Esophagus squamous epithelium (tissue), 4 donors: ENCODE measurements at regions not wholly inside any gene's neighbourhood (a gene's known extent, or its start where the extent isn't known, plus 50 kb on each side); places are given as distances from the start of the nearest gene placed in this dataset.

Source experiments
- POLR2A ChIP-seq, 4 donors: fragments of 450-650 bp; IDR thresholded peaks; one replicate each; pipeline ENCODE4 v1.6.1; 2017; ENCODE audit warnings: antibody characterized with exemption in 4 of 4, mild to moderate bottlenecking in 4 of 4, moderate library complexity in 3 of 4
- TF ChIP-seq, protein P1 (sequence below), 6 experiments: fragments of 450-650 bp in 4 of 6; fragments of 200-600 bp in 2 of 6; sonication (generic) in 2 of 6; IDR thresholded peaks; one replicate each; pipeline ENCODE4 v1.5.1; 2016 to 2019; ENCODE audit warnings: antibody characterized with exemption in 6 of 6, mild to moderate bottlenecking in 4 of 6, moderate library complexity in 4 of 6

DNA sequence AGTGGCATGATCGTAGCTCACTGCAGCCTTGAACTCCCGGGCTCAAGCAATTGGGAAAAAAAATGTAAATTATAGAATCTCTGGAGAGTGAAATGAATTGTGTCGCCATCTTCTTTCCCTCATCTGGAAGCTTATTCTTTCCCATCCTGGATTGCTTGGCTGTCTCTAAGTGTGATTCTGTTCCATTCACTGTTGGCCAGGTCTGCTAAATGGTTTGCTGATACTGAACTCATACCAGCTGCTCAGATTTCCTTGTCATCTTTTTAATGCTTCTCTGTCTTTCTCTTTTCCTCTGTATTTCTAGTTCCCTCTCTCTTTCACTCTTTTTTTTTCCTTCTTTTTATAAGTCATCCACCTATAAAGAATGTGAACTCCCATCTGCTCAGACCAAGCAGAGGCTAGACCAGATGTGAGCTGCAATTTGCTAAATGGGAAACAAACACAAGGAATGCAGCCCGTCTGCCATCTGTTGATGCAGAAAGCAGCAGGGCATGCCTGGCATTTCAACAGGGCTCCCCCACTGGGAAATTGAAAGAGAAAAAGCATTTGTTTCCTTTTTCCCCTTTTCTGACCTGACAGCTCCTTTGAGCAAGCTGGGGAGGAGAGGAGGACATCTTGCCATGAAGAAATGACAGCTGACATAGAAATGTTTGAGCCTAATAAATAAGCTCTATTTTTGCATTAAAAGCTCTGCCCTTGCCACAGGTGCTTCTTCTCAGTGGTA is 1823.6 kb upstream of the FLRT2 start:
- TF ChIP-seq, protein P1, sequence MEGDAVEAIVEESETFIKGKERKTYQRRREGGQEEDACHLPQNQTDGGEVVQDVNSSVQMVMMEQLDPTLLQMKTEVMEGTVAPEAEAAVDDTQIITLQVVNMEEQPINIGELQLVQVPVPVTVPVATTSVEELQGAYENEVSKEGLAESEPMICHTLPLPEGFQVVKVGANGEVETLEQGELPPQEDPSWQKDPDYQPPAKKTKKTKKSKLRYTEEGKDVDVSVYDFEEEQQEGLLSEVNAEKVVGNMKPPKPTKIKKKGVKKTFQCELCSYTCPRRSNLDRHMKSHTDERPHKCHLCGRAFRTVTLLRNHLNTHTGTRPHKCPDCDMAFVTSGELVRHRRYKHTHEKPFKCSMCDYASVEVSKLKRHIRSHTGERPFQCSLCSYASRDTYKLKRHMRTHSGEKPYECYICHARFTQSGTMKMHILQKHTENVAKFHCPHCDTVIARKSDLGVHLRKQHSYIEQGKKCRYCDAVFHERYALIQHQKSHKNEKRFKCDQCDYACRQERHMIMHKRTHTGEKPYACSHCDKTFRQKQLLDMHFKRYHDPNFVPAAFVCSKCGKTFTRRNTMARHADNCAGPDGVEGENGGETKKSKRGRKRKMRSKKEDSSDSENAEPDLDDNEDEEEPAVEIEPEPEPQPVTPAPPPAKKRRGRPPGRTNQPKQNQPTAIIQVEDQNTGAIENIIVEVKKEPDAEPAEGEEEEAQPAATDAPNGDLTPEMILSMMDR (IDR thresholded peaks at IDR 0.05): no peak
- TF ChIP-seq POLR2A (IDR thresholded peaks at IDR 0.05): no peak
